Stimulated activated CD4-positive, alpha-beta T cell treated with anti-CD3 and anti-CD28 coated beads, Interleukin-2, amount 100 ng/mL, for 4 hours (primary cell): ENCODE measurements at regions not wholly inside any gene's neighbourhood (a gene's known extent, or its start where the extent isn't known, plus 50 kb on each side); places are given as distances from the start of the nearest gene placed in this dataset.
"Not testable (repeated sequence)": the region's sequence is repeated elsewhere in the genome, so short reads cannot be mapped to it uniquely, and the experiment has no call there.

Experiments
- DNase-seq: peaks from one replicate; pipeline ENCODE4 v3.0.0-alpha.2; 2020; ENCODE audit warnings: low read depth

DNA sequence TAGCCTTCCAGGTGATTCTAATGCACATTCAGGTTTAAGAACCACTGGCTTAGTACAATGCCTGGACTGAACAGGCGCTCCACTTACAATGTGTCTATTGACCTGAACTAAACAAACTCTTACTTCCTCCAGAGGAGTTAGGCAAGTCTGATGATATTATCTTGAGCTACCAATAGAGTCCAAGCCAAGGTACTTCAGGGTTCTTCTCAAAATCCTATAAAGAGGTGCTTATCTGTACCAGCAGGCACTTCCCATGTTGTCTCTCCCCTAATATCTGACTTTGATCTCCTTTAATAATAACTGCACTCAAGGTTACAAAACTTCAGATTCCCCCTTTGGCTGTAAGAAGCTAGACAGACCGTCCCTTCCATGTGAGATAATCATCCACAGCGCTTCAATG lies 157.0 kb upstream of the SVIL start:
- DNase-seq = no peak

DNA sequence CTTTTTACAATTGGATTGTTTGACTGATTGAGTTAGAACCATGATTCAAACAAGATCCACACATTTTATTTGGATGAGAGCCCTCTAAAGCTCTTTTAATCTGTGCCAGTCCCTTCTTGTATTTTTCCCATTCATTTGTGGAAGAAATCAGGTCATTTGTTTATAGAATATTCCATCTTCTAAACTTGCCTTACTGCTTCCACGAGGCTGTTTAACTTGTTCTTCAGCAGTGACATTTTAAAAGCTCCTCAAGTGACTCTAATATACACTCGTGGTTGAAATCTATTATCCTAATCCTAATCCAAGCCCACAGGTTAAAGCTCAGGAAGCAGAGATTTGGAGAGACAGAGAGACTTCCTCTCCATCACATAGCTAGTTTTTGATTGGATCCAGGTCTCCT lies 155.4 kb upstream of the SVIL start:
- no peak for DNase-seq

DNA sequence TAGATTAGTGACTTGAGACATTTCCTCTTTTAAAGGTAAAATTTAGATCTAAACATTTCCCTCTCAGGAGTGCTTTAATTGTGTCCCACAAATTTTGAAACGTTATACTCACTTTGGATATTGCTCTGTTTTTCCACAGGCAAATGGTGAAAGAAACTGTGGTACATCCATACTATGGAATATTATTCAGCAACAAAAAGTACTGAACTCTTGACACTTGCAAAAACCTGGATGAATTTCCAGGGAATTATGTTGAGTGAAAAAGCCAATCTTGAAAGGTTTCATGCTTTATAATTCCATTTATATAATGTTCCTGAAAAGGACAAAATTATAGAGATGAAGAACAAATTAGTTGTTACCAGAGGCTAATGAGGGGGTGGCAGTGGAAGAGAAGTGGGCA lies 153.3 kb upstream of the SVIL start:
- DNase-seq = no peak

DNA sequence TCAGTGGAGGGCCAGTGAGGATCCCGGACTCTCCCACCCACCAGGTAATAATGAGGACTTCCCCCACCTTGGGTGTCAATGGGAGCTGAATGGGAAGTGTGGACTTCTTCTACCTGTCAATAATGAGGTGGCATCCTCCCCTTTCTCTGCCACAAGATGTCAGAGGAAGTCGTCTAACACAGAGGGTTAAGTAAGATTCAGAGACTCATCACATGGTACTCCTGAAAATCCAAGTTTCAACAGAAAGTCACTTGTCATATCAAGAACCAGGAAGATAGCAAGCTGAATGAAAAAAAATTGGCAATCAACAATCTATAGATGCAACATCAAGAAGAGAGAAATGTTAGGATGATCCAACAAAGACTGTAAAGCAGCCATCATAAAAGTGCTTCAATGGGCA lies 150.9 kb upstream of the SVIL start:
- DNase-seq = no peak

DNA sequence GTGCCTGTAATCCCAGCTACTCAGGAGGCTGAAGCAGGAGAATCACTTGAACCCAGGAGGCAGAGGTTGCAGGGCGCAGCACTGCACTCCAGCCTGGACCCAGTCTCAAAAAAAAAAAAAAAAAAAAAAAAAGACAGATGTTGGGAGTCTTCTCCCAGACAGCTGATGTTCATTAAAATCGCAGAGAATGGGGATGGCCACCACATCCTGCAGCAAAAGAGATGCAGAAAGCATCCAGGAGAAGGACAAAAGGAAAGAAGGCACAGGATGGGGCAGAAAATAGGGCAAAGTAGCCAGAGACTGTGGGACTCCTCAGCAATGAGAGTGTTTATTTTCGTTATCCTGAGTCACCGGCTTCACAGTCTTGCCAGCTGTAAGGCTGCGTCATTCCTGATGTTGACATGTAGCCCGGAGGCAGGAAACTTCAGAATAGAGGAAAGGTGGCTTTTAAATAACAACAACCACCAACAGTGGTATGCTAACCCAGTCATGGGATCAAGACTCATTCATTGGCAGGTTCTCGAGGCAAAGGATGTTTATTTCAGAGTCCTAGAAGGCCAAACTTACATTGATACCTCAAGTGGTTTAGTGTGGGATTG lies 149.5 kb upstream of the SVIL start:
- no peak for DNase-seq

DNA sequence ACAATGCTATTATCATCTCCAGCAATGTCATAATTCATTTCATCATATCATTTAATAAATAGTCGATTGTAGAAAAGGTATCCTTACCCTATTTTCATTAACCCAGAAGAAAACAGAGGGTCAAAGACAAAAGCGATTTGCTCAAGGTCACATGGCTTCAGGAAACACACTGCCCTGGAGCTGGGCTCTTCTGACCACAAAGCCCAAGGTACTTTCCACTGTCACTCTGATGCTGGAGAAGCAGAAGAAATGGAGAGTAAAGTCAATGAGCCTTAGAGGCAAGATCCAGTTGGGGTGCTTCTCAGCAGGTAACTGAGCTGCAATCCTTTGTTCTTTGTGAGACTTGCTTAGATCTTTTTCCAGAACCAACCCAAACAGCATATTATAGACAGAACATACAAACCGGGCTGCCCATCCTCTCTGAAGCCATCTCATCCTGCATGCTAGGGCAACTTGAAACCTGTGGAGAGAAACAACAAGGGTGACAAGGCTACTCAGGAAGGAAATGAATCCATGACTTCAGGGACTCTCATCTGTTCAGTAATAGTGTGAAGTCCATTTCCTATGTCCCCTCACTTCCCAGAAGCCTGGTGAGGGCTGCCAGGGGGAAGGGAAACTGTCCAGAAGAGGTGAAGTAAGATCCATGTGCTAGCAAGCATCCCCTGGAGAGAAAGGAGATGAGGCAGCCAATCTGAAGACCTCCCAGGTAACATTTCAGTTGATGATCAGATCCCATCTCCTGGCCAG lies 148.6 kb upstream of the SVIL start:
- no peak for DNase-seq

DNA sequence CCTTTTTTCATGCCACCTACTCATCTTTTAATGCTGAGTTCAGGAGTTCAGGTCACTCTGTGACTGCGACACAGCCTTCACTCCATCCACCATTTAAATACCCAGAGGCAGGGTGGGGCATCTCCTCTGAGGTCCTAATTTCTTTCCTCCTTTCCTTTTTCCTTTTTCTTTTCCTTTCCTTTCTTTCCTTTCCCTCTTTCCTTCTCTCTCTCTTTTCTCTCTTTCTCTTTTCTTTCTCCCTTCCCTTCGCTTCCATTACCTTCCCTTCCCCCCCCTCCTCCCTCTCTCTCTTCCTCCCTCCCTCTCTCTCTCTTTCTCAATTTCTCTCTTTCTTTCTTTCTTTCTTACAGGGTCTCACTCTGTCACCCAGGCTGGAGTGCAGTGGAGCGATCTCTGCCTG lies 145.9 kb upstream of the SVIL start:
- no peak for DNase-seq

DNA sequence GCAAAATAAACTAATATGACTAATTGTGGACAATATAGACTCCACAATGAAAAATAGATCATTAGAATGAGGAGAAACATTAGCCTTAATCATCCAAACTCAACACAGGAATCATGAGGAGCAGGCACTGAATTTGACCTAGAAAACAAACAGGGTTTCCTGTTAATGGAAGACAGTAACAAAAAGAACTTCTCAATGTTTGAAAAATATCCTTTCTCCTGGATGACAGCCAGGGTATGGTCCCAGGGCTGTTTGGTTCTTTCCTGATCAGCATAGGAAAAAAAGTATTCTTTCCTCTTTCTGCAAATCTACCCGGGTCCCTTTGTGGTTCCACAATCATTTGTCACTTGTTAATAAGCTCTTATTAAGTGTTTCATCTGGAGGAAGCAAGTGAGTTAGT lies 145.3 kb upstream of the SVIL start:
- DNase-seq = no peak

DNA sequence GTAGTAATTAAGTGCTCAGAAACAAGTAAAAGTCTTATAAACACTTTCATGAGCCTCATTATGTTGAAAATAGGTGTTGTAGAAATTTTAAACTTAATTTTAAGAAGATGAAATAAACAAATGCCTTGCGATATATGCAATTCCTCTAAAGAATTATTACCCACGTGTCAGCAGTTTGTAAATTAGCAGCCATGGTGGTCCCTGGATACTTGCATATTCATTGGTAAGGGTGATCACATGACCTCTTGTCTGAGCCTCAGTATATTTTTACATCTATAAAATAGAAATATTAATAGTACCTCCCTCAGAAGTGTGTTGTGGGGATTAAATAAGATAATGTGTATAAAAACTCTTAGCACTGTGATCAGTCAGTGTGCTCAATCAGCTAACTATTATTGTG lies 141.5 kb upstream of the SVIL start:
- DNase-seq = no peak

DNA sequence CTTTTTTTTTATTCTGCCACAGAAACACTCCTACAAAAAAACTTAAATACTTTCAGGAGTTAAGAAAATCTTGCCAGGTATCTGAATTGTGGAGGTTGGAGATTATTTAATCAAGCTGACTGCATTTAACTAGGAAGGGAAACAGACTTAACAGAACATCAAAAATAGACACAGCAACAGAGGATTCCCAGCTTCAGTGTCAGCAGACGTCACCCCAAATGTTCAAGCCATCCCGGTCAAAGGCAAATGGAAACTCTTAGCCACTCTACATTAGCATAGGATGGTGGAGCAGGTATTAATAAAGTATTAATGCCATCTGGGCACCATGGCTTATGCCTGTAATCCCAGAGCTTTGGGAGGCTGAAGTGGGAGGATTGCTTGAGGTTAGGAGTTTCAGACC lies 139.7 kb upstream of the SVIL start:
- no peak for DNase-seq

DNA sequence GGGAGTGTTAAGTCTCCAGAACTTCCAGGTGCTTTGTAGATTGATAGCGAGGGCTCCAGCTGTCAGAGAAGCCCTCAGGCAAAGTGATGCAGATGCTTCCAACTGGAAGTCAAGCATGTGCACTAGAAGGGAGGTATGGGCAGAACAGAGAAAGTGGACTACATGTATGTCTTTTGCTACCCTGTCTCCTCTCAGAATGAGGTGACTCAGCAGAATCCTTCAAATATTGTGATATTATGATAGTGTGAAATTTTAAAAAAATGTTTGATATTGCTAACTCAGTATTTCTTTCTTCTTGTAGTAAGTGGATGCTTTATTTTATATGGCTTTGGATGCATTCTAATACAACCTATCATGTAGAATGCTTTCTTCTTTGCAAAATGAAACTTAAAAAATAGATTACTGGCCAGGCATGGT lies 138.9 kb upstream of the SVIL start:
- no peak for DNase-seq

DNA sequence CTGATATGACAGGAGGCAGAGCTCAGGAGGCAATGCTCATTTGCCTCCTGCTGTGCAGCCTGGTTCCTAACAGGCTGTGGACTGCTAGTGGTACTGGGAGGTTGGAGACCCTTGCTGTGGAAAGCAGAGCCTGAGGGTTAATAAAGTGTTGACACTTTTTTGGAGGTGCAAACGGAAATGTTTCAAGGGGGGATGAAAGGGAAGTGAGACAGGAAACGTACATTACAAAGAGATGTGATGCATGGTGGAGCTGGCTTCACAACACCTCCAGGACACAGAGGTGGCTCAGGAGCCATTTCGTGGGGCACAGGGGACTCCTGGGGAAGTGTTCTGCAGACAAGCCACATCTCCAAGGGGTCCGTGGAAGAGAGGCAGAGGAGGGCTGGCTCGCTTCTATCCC lies 137.6 kb upstream of the SVIL start:
- no peak for DNase-seq

DNA sequence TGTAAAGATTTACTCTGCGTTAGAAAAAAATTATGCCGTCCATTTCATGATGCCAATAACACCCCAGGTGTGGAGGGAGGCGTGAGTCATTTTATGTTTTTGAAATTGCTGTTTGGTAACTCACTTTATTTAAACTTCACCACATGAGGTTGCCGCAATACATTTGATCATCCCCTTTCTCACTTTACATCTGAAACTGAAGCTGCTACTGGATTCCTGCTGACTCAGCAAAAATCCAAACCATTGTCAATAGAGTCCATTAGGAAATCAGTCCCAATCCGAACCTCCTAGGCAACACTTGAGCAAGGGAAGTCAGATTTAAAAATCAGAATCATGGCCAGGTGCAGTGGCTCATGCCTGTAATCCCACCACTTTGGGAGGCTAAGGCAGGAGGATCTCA lies 136.6 kb upstream of the SVIL start:
- no peak for DNase-seq

DNA sequence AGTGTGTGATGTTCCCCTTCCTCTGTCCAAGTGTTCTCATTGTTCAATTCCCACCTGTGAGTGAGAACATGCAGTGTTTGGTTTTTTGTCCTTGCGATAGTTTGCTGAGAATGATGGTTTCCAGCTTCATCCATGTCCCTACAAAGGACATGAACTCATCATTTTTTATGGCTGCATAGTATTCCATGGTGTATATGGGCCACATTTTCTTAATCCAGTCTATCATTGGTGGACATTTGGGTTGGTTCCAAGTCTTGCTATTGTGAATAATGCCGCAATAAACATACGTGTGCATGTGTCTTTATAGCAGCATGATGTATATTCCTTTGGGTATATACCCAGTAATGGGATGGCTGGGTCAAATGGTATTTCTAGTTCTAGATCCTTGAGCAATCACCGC lies 134.5 kb upstream of the SVIL start:
- DNase-seq = not testable (repeated sequence)

DNA sequence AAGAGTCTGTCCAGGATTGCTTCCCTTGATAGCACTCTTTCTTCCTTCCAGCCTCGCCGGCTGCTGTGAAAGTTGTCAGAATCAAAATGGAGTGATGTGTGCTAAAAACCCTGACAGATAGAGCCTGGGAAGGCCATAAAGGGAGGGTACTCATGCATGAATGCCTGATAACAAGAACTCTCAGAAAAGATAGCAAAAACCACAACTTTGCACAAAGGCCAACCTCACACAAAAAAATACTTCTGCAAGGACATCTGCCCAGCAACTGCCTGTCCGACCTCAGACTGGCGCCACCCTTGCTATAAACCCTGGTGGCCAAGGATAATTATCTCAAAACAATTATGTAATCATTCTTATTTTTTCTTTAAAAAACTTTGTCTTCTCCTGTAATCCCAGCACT lies 133.2 kb upstream of the SVIL start:
- DNase-seq = no peak

DNA sequence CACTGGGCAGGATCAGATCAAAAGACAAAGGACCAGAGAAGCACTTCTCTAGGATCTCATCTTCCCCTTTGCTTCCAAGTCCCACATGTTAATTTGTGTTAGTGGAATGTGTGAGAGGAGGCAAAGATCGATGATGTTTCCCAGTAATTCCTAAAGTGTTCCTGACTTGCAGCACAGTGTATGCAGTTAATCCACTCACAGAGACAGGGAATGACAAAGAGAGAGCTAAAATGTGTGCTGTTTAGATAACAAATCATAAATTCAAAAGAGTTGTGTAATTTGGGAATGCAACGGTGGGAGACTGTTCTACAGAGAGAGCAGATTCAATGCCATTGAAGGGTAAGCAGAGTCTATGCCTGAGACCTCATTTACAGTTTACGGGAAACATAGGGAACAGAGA lies 132.0 kb upstream of the SVIL start:
- DNase-seq = no peak

DNA sequence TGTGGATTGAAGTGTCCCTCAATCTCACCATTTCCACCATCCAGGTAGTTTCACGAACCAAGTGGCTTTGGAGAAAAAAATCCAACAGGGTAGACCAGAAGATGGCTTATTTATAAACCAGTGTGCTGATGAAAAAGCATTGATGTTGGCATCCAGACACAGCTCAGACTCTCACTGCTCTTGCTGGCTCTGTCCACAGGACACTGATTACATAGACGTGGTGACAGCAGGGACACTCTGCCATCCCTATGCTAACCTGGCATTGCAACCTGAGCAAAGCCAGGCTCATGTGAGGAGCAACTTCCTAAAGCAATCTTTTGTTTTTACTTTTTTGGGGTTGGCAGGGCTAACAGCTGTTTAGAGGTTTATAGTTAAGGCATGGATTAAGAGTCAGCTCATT lies 130.6 kb upstream of the SVIL start:
- DNase-seq = no peak

DNA sequence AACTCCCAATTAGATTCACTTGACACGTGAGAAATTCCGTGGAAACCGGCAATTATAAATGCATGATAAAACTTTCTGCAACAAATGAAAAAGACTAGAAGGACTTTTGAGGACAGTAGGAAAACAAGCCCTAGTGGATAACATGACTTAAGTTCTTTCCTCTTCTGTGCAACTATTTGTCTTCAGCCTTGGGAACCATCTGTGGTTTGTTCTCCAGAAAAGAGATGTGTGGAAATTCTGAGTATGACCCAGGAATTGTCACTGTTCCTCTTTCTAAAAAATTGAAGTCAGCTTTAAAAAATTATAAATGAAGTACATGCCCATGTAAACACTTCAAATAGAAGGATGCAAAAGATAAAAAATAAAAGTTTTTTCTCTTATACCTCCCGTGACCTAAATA lies 128.6 kb upstream of the SVIL start:
- DNase-seq = no peak

DNA sequence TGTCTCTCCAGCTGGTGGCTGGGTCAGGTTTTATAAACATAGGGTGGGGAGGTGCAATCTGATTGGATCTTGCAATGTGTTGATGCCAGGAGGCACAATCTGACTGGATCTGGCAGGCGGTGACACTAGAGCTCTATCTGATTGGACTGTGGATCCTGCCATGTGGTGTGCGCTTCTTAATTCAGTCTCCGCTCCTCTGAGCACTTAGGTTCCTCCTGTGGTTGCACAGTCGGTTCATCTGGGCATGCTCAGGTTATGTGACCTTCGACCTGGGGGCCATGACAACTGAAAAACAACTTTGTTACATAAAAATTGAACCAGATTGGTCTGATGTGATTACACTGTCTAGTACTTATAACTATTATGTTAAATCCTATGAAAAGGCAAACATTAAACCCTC lies 127.1 kb upstream of the SVIL start:
- DNase-seq = no peak

DNA sequence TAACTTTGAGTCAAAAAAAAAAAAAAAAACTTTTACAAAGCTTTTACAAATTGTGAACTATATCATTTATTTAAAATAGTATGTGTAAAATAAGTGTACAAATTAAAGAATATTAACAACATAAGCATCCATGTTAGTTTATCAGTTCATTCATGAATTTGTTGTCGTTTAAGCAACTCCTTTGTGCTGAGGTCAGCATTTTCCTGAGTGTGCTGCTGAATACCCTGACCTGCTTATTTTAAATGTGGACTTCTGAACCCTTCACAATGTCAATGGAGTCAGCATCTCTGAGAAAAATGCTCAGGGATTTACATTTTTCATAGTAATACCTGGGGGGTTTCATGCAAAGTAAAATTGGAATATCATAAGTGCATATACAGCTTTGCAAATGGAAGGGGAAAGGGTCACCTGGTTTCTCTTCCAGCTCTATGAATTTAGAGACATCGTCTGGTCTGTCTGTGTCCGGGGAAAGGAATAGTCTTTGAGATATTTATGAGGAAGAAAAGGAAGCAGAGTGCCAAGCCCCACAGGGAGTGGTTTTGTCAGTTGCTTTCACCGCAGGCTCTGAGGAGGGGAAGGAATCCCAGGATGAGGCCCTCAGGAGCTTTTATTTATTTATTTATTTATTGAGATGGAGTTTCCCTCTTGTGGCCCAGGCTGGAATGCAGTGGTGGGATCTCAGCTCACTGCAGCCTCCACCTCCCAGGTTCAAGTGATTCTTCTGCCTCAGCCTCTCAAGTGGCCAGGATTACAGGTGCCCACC lies 125.5 kb upstream of the SVIL start:
- DNase-seq = no peak

DNA sequence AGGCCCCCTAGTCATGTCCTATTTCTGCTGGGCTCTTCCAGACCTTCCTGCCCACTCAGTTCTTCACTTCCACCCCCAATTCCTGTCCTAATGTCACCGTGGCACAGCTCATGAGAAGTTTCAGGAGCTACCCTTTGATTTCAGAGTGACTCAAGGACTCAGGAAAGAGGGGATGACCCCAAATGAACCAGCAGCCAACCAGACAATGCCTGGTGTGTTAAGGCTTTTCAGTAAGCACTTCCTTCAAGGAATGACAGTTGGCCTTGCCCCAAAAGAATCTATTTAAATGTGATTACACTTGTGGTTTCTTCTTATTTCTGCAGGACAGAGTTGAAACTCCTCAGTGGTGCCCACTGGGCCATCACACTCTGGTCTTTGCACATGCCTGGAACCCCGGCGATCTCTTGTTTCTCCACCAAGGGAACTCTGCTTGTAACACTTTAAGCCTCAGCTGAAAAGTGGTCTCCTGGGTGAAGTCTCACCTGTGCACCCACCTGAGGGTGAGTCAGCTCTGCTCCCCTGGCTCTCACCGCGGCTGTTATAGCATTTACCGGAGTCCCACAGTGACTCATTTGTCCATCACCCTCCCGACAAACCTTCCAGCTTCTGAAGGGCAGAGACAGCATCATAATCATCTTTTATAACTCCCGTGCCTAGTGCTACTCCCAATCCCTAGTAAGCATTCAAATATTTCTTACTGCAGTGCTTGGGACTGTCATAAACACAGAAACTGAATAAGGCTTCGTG lies 123.0 kb upstream of the SVIL start:
- no peak for DNase-seq

DNA sequence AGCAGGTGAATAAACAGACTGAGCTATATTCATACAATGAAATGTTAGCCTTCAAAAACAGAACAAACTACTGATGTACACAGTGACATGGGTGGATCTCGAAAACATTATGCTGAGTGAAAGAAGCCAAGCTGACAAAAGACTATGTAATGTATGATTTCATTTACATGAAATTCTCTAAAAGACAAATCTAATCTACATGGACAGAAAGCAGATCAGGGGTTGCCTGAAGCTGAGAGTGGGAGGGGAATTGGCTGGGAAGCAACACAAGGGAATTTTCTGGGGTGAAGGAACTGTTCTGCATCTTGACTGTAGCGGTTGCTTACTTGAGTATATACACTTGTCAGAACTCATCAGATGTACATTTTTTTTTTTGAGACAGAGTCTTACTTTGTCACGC lies 121.7 kb upstream of the SVIL start:
- no peak for DNase-seq

DNA sequence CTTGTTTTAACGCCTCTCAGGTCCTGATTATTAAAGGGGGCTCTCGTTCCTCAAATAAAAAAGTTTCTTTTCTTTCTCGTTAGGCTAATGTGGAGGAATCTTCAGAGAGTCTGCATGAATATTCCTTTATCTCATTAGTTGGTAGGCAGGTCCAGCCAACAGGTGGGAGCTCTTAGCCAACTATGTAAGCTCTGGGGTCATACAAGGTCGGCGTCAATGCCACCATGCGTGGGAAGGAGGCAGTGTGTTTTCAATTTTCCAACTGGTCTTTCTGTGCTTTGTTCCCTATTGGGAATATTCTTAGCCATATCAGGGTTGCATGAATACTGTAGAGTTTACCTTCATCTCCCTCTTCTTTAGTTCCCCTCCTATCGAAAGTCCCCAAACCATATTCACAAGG lies 118.5 kb upstream of the SVIL start:
- no peak for DNase-seq
